ENCODE measurements at regions not wholly inside any gene's neighbourhood (a gene's known extent, or its start where the extent isn't known, plus 50 kb on each side); places are given as distances from the start of the nearest gene placed in this dataset.

DNA sequence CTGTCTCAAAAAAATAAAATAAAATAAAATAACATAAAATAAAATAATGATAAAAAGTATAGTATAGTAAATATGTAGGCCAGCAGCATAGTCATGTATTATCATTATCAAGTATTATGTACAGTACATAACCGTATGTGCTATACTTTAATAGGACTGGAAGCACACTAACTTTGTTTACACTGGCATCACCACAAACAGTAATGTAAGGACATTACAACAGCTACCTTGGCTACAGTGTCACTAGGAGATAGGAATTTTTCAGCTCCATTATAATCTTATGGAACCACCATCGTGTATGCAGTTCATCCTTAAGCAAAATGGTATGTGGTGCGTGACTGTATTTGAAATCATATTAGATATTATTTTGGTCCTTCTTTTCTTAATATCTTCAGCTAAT lies 1163.5 kb upstream of the LRRTM3 start:
- Histone ChIP-seq H3K36me3 (ENCODE audit: control insufficient read depth, insufficient read depth, low read length) (no peaks in the 10 kb centered on the region), H3K56ac (ENCODE audit: low read length) (no peak overlapping the region), H3K27me3 (ENCODE audit: insufficient read depth, low read length, poor library complexity) (no peaks in the 10 kb centered on the region), H3K27ac (ENCODE audit: low read depth, low read length) (no peak overlapping the region), H3K79me2 (ENCODE audit: control insufficient read depth, insufficient read depth, low read length) (no peaks in the 10 kb centered on the region), H4K5ac (ENCODE audit: low read length) (no peak overlapping the region), H3K4me3 (ENCODE audit: low read length) (no peak overlapping the region), H2AK5ac (ENCODE audit: low read length) (no peak overlapping the region), H3K4me2 (ENCODE audit: low read length) (no peak overlapping the region), H4K8ac (ENCODE audit: low read depth, low read length) (no peak overlapping the region), H3K23ac (ENCODE audit: low read length) (no peak overlapping the region), H2BK15ac (replicated peaks; ENCODE audit: low read depth) (no peak overlapping the region), H2BK120ac (ENCODE audit: low read depth, low read length) (no peak overlapping the region), H2BK5ac (ENCODE audit: low read length) (no peak overlapping the region), H3K4ac (ENCODE audit: low read depth, low read length) (no peak overlapping the region), H3K9ac (ENCODE audit: low read length) (no peak overlapping the region), H3K79me1 (ENCODE audit: low read length) (no peaks in the 10 kb centered on the region), H3K18ac (ENCODE audit: low read length) (no peak overlapping the region), H3K4me1 (ENCODE audit: control insufficient read depth, low read depth, low read length) (no peaks in the 10 kb centered on the region)
- WGBS (ENCODE audit: extremely low coverage, insufficient coverage, low lambda C conversion rate) = no CpG with 5 or more reads among the region's 3 CpGs
- no peak for DNase-seq

DNA sequence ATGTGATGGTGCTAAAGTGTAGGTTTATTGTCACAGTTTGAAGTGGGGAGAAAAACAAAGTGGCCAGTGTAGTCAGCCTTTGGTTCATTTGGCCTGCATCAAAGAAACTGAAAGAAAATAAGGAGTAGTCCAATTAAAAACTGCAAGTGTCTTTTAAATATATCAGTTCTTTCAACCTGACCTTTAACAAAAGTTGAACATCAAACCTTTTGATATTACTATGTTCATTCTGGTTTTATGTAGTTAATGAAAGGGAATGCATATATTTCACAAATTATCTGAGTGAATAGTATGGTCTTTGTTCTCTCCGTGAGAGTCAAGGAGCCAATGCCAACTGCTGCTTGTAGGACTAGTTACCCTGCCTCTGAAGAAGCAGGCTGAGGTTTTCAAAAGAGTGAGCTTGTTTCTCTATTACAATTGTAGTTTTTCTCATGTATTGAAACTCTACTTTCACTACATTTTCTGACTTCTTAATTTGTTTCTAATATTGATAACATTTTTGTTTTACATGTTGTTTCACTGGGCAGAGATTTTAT lies 1160.8 kb upstream of the LRRTM3 start:
- H2BK5ac ChIP-seq (ENCODE audit: low read length) = no peak overlapping the region
- H4K8ac ChIP-seq (ENCODE audit: low read depth, low read length) = no peak overlapping the region
- no peak overlapping the region for H3K9ac ChIP-seq (ENCODE audit: low read length)
- H3K4me2 ChIP-seq (ENCODE audit: low read length) = no peak overlapping the region
- H4K5ac ChIP-seq (ENCODE audit: low read length) = no peak overlapping the region
- no peak for DNase-seq
- no peaks in the 10 kb centered on the region for H3K27me3 ChIP-seq (ENCODE audit: insufficient read depth, low read length, poor library complexity)
- no peaks in the 10 kb centered on the region for H3K79me1 ChIP-seq (ENCODE audit: low read length)
- no peak overlapping the region for H3K56ac ChIP-seq (ENCODE audit: low read length)
- no peaks in the 10 kb centered on the region for H3K36me3 ChIP-seq (ENCODE audit: control insufficient read depth, insufficient read depth, low read length)
- H3K79me2 ChIP-seq (ENCODE audit: control insufficient read depth, insufficient read depth, low read length) = no peaks in the 10 kb centered on the region
- H3K4me3 ChIP-seq (ENCODE audit: low read length) = no peak overlapping the region
- no peak overlapping the region for H2BK15ac ChIP-seq (replicated peaks; ENCODE audit: low read depth)
- H3K4me1 ChIP-seq (ENCODE audit: control insufficient read depth, low read depth, low read length) = no peaks in the 10 kb centered on the region
- no peak overlapping the region for H3K18ac ChIP-seq (ENCODE audit: low read length)
- H2BK120ac ChIP-seq (ENCODE audit: low read depth, low read length) = no peak overlapping the region
- H3K27ac ChIP-seq (ENCODE audit: low read depth, low read length) = no peak overlapping the region
- H2AK5ac ChIP-seq (ENCODE audit: low read length) = no peak overlapping the region
- no peak overlapping the region for H3K4ac ChIP-seq (ENCODE audit: low read depth, low read length)
- no peak overlapping the region for H3K23ac ChIP-seq (ENCODE audit: low read length)
- WGBS (ENCODE audit: extremely low coverage, insufficient coverage, low lambda C conversion rate) = no CpG with 5 or more reads among the region's 1 CpG

DNA sequence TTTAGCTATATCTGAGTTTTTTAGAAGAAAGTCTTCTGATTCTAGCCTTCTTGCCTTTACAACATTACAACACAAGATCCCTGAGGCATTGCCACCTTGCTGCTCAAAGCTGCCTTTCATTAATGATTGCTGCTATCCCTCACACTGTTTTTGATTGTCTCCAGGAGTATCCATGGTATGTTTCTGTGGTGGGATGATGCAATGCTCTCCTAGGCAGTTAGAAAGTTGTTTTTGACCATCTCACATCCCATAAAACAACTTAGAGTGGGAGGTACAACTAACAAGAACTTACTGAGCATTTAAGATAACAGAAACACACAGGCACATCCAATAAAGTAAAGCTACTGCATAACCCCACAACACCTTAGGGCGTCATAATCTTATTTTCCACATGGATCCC lies 1156.0 kb upstream of the LRRTM3 start:
- Histone ChIP-seq H3K18ac (ENCODE audit: low read length) (no peak overlapping the region), H4K5ac (ENCODE audit: low read length) (no peak overlapping the region), H2BK15ac (replicated peaks; ENCODE audit: low read depth) (no peak overlapping the region), H3K36me3 (ENCODE audit: control insufficient read depth, insufficient read depth, low read length) (no peaks in the 10 kb centered on the region), H2AK5ac (ENCODE audit: low read length) (no peak overlapping the region), H3K27me3 (ENCODE audit: insufficient read depth, low read length, poor library complexity) (no peaks in the 10 kb centered on the region), H2BK5ac (ENCODE audit: low read length) (no peak overlapping the region), H2BK120ac (ENCODE audit: low read depth, low read length) (no peak overlapping the region), H3K4me2 (ENCODE audit: low read length) (no peak overlapping the region), H3K79me2 (ENCODE audit: control insufficient read depth, insufficient read depth, low read length) (no peaks in the 10 kb centered on the region), H3K23ac (ENCODE audit: low read length) (no peak overlapping the region), H3K4me3 (ENCODE audit: low read length) (no peak overlapping the region), H3K79me1 (ENCODE audit: low read length) (no peaks in the 10 kb centered on the region), H3K27ac (ENCODE audit: low read depth, low read length) (no peak overlapping the region), H4K8ac (ENCODE audit: low read depth, low read length) (no peak overlapping the region), H3K4me1 (ENCODE audit: control insufficient read depth, low read depth, low read length) (no peaks in the 10 kb centered on the region), H3K9ac (ENCODE audit: low read length) (no peak overlapping the region), H3K56ac (ENCODE audit: low read length) (no peak overlapping the region), H3K4ac (ENCODE audit: low read depth, low read length) (no peak overlapping the region)
- WGBS (ENCODE audit: extremely low coverage, insufficient coverage, low lambda C conversion rate) = no CpG with 5 or more reads among the region's 1 CpG
- peak; percentile 3 for DNase-seq

DNA sequence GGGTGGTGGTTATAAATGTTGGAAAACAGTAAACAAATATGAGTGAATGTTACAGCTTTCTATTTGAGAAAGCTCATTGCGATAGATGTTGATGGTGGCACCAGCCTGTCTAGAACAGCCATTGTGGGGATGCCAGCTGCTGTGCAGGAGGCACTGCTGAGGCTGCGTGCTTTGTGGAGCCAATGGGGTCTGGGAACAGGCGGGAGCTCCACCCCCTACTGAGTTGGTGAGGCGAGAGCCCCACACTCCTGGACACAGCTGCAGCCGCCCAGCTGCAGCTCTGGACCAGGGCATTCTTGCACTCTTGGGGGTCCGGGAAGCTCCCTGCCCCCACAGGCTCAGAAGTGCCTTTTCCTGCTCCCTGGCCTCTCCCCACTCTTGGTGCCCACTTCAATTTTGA lies 1147.1 kb upstream of the LRRTM3 start:
- H3K36me3 ChIP-seq (ENCODE audit: control insufficient read depth, insufficient read depth, low read length) = no peaks in the 10 kb centered on the region
- no peaks in the 10 kb centered on the region for H3K27me3 ChIP-seq (ENCODE audit: insufficient read depth, low read length, poor library complexity)
- H3K56ac ChIP-seq (ENCODE audit: low read length) = no peak overlapping the region
- no peak overlapping the region for H2BK120ac ChIP-seq (ENCODE audit: low read depth, low read length)
- no peak overlapping the region for H3K18ac ChIP-seq (ENCODE audit: low read length)
- no peak overlapping the region for H4K5ac ChIP-seq (ENCODE audit: low read length)
- WGBS (ENCODE audit: extremely low coverage, insufficient coverage, low lambda C conversion rate) = no CpG with 5 or more reads among the region's 6 CpGs
- no peak overlapping the region for H3K4me3 ChIP-seq (ENCODE audit: low read length)
- H3K4me1 ChIP-seq (ENCODE audit: control insufficient read depth, low read depth, low read length) = no peaks in the 10 kb centered on the region
- H3K4me2 ChIP-seq (ENCODE audit: low read length) = no peak overlapping the region
- no peak overlapping the region for H2BK15ac ChIP-seq (replicated peaks; ENCODE audit: low read depth)
- DNase-seq = no peak
- H2BK5ac ChIP-seq (ENCODE audit: low read length) = no peak overlapping the region
- H3K9ac ChIP-seq (ENCODE audit: low read length) = no peak overlapping the region
- H4K8ac ChIP-seq (ENCODE audit: low read depth, low read length) = no peak overlapping the region
- no peaks in the 10 kb centered on the region for H3K79me2 ChIP-seq (ENCODE audit: control insufficient read depth, insufficient read depth, low read length)
- H3K4ac ChIP-seq (ENCODE audit: low read depth, low read length) = no peak overlapping the region
- no peaks in the 10 kb centered on the region for H3K79me1 ChIP-seq (ENCODE audit: low read length)
- no peak overlapping the region for H3K23ac ChIP-seq (ENCODE audit: low read length)
- no peak overlapping the region for H2AK5ac ChIP-seq (ENCODE audit: low read length)
- H3K27ac ChIP-seq (ENCODE audit: low read depth, low read length) = no peak overlapping the region

DNA sequence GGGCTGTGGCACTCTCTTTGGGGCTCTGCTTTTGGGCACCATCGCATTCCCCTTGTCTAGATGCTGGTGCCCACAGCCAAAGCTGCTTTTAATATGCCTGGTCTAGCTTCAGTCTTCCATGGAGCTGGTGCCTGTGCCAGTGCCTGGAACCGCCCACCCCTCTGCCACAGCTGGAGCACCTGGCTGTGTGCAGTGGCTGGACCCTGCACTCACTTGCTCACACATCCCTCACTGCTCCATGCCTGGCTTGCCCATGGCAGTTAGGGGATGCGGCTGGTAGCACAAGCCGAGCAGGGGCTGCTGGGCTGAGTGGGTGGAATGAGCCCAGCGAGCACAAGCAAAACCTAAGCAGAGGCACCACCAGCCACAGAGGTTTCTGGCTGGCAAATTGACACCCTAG lies 1145.9 kb upstream of the LRRTM3 start:
- H3K23ac ChIP-seq (ENCODE audit: low read length) = no peak overlapping the region
- no peak for DNase-seq
- H3K4ac ChIP-seq (ENCODE audit: low read depth, low read length) = no peak overlapping the region
- no peak overlapping the region for H3K9ac ChIP-seq (ENCODE audit: low read length)
- H3K4me1 ChIP-seq (ENCODE audit: control insufficient read depth, low read depth, low read length) = no peaks in the 10 kb centered on the region
- no peaks in the 10 kb centered on the region for H3K79me2 ChIP-seq (ENCODE audit: control insufficient read depth, insufficient read depth, low read length)
- no peak overlapping the region for H4K8ac ChIP-seq (ENCODE audit: low read depth, low read length)
- H3K79me1 ChIP-seq (ENCODE audit: low read length) = no peaks in the 10 kb centered on the region
- H4K5ac ChIP-seq (ENCODE audit: low read length) = no peak overlapping the region
- no peak overlapping the region for H3K4me3 ChIP-seq (ENCODE audit: low read length)
- no CpG with 5 or more reads among the region's 5 CpGs for WGBS (ENCODE audit: extremely low coverage, insufficient coverage, low lambda C conversion rate)
- H3K27me3 ChIP-seq (ENCODE audit: insufficient read depth, low read length, poor library complexity) = no peaks in the 10 kb centered on the region
- no peak overlapping the region for H2BK15ac ChIP-seq (replicated peaks; ENCODE audit: low read depth)
- no peak overlapping the region for H2AK5ac ChIP-seq (ENCODE audit: low read length)
- H3K4me2 ChIP-seq (ENCODE audit: low read length) = no peak overlapping the region
- no peak overlapping the region for H3K18ac ChIP-seq (ENCODE audit: low read length)
- H2BK5ac ChIP-seq (ENCODE audit: low read length) = no peak overlapping the region
- H3K36me3 ChIP-seq (ENCODE audit: control insufficient read depth, insufficient read depth, low read length) = no peaks in the 10 kb centered on the region
- H3K56ac ChIP-seq (ENCODE audit: low read length) = no peak overlapping the region
- no peak overlapping the region for H2BK120ac ChIP-seq (ENCODE audit: low read depth, low read length)
- no peak overlapping the region for H3K27ac ChIP-seq (ENCODE audit: low read depth, low read length)

DNA sequence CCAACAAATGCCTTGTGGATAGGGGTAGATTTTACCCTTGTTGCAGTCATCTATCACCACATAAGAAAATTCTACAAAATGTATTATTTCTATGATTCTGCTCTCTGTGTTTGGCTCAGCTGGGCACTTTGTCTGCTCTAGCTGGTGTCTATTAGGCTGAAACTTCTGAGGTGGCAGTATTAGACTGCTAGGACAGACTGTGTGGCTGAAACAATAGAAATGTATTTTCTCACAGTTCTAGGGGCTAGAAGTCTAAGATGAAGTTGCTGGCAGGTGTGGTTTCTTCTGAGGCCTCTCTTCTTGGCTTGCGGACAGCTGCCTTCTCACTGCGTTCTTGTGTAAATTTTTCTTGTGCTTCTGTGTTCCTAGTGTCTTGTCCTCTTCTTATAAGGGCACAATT lies 1139.6 kb upstream of the LRRTM3 start:
- Histone ChIP-seq H3K4me2 (ENCODE audit: low read length) (no peak overlapping the region), H3K4me1 (ENCODE audit: control insufficient read depth, low read depth, low read length) (no peaks in the 10 kb centered on the region), H3K4me3 (ENCODE audit: low read length) (no peak overlapping the region), H3K27ac (ENCODE audit: low read depth, low read length) (no peak overlapping the region), H4K8ac (ENCODE audit: low read depth, low read length) (no peak overlapping the region), H3K36me3 (ENCODE audit: control insufficient read depth, insufficient read depth, low read length) (no peaks in the 10 kb centered on the region), H2BK15ac (replicated peaks; ENCODE audit: low read depth) (no peak overlapping the region), H2AK5ac (ENCODE audit: low read length) (no peak overlapping the region), H3K18ac (ENCODE audit: low read length) (no peak overlapping the region), H3K9ac (ENCODE audit: low read length) (no peak overlapping the region), H2BK120ac (ENCODE audit: low read depth, low read length) (no peak overlapping the region), H3K23ac (ENCODE audit: low read length) (no peak overlapping the region), H3K27me3 (ENCODE audit: insufficient read depth, low read length, poor library complexity) (no peaks in the 10 kb centered on the region), H3K56ac (ENCODE audit: low read length) (no peak overlapping the region), H3K79me2 (ENCODE audit: control insufficient read depth, insufficient read depth, low read length) (no peaks in the 10 kb centered on the region), H3K79me1 (ENCODE audit: low read length) (no peaks in the 10 kb centered on the region), H3K4ac (ENCODE audit: low read depth, low read length) (no peak overlapping the region), H4K5ac (ENCODE audit: low read length) (no peak overlapping the region), H2BK5ac (ENCODE audit: low read length) (no peak overlapping the region)
- DNase-seq = no peak
- WGBS (ENCODE audit: extremely low coverage, insufficient coverage, low lambda C conversion rate) = no CpG with 5 or more reads among the region's 2 CpGs

All from mesendoderm (in vitro differentiated cells).